Muscle layer of duodenum (tissue), 2 donors: ENCODE measurements at regions not wholly inside any gene's neighbourhood (a gene's known extent, or its start where the extent isn't known, plus 50 kb on each side); places are given as distances from the start of the nearest gene placed in this dataset.
"Not testable (repeated sequence)": the region's sequence is repeated elsewhere in the genome, so short reads cannot be mapped to it uniquely, and the experiment has no call there.

Experiments
- H3K27ac ChIP-seq: one replicate; pipeline ENCODE4 v1.7.0; 2013; ENCODE audit warnings: mild to moderate bottlenecking, low read length
- H3K27me3 ChIP-seq: one replicate; pipeline ENCODE4 v1.7.0; 2013; ENCODE audit warnings: low read depth, mild to moderate bottlenecking, control low read depth, low read length
- H3K36me3 ChIP-seq, 2 donors: one replicate each; pipeline ENCODE4 v1.7.0; 2013; ENCODE audit warnings: low read length in 2 of 2, control low read depth in 1 of 2, mild to moderate bottlenecking in 1 of 2; ENCODE audit not compliant: insufficient read depth in 2 of 2, control insufficient read depth in 1 of 2
- H3K4me1 ChIP-seq, 2 donors: one replicate each; pipeline ENCODE4 v1.7.0; 2013; ENCODE audit warnings: low read length in 2 of 2, mild to moderate bottlenecking in 2 of 2, control low read depth in 1 of 2, moderate library complexity in 1 of 2; ENCODE audit not compliant: insufficient read depth in 2 of 2, control insufficient read depth in 1 of 2
- H3K4me3 ChIP-seq, 2 donors: one replicate each; pipeline ENCODE4 v1.7.0; 2013; ENCODE audit warnings: low read length in 2 of 2, low read depth in 1 of 2, mild to moderate bottlenecking in 1 of 2
- H3K9me3 ChIP-seq, 2 donors: one replicate each; pipeline ENCODE4 v1.7.0; 2013; ENCODE audit warnings: low read length in 2 of 2, control low read depth in 1 of 2, mild to moderate bottlenecking in 1 of 2; ENCODE audit not compliant: control insufficient read depth in 1 of 2
- donor health status: healthy.

DNA sequence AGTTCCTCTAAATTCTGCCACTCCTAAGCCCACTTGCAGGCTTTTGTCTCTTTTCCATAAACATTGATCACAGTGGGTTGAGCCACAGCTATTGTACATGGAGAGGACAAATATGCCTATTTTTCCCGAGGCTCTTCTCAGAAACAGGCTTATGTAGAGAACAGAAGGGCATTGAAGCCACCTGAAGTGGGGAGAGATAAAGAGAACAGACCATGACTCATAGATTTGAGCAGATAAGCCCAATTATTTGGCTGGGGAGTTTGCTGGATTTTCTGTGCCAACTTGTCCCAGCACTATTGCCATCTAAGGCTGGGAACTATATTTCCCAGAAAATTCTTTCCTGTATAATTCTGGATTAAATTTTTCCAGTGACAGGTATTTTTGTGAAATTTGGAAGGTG is 446.1 kb upstream of the RPS6KA3 start:
- Histone ChIP-seq H3K27me3 (no peaks in the 10 kb centered on the region), H3K36me3 (no peaks in the 10 kb centered on the region), H3K4me1 (no peaks in the 10 kb centered on the region), H3K9me3 (no peaks in the 10 kb centered on the region), H3K4me3 (no peak overlapping the region), H3K27ac (no peak overlapping the region)

DNA sequence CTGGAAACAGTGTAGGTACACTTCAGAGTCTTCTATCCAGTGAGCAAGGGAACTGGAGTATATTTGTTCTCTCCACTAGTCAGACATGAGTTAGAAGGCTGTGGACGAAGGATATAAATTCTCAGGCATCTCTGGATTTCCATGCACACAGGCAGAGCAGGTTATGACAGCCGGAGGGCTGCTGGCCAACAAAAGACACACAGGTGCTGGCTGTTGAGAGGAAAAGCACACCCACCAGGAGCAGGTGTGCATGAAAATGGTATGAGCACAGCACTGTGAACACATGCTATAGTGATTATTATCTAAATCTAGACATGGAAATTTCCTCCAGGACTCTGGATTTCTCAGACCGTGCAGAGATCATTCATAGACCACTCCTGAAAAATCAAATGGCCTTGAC is 444.7 kb upstream of the RPS6KA3 start:
- H3K36me3 ChIP-seq: no peaks in the 10 kb centered on the region
- H3K27ac ChIP-seq: no peak overlapping the region
- H3K27me3 ChIP-seq: no peaks in the 10 kb centered on the region
- H3K4me3 ChIP-seq: no peak overlapping the region
- no peaks in the 10 kb centered on the region for H3K4me1 ChIP-seq
- H3K9me3 ChIP-seq: no peaks in the 10 kb centered on the region

DNA sequence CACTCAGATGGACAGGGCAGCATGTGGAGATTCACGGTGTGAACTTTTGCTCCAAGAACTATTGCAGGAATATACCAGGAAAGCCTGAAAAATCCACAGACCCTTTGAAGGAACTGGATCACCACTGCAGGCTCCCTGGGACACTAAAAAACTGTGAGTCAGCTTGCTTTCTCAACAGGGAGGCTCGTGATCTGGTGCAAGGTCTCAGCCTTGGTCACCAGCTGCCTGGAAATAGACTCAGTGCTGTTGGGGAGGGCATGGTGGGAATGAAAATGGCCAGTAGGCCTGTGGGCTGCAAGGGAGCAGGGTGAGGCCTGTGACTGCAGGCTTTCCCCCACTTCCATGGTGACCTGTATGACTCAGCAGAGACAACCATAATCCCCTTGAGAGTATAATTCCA is 426.4 kb upstream of the RPS6KA3 start:
- no peaks in the 10 kb centered on the region for H3K36me3 ChIP-seq
- H3K4me1 ChIP-seq: no peaks in the 10 kb centered on the region
- no peak overlapping the region for H3K27ac ChIP-seq
- H3K4me3 ChIP-seq: no peak overlapping the region
- H3K27me3 ChIP-seq: no peaks in the 10 kb centered on the region
- no peaks in the 10 kb centered on the region for H3K9me3 ChIP-seq

DNA sequence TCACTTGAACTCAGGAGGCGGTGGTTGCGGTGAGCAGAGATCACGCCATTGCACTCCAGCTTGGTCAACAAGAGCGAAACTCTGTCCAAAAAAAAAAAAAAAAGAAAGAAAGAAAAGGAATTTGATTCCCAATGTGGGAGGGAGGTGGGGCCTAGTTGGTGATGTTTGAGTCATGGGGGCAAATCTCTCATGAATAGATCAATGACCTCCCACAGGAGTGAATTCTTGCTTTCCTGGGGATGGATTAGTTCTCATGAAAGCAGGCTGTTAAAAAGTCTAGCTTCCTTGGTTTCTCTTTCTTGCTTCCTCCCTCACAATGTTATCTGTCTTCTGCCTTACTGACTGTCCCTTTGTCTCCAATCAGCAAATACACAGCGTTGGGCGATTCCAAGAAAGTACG is 419.5 kb upstream of the RPS6KA3 start:
- Histone ChIP-seq H3K4me1 (no peaks in the 10 kb centered on the region), H3K9me3 (no peaks in the 10 kb centered on the region), H3K36me3 (no peaks in the 10 kb centered on the region), H3K27me3 (no peaks in the 10 kb centered on the region), H3K27ac (no peak overlapping the region), H3K4me3 (no peak overlapping the region)

DNA sequence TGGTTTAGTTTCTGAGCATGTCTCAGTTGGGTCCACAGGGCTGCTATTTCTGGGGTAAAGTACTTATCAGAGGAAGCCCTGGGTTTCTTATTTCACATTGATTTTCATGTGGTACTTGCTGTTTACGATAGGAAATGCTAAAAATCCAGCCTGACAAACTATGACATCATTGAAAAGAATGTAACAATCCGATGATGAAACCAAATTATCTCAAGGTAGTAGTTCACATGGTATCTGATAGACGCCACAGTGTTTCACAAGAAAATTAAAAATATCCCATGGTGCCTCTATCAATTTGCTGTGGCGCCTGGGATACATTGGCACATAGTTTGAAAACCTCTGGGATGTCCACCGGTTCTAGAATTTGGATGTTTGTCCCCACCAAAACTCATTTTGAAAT is 418.9 kb upstream of the RPS6KA3 start:
- Histone ChIP-seq H3K9me3 (no peaks in the 10 kb centered on the region), H3K4me3 (no peak overlapping the region), H3K36me3 (no peaks in the 10 kb centered on the region), H3K27ac (no peak overlapping the region), H3K4me1 (no peaks in the 10 kb centered on the region), H3K27me3 (no peaks in the 10 kb centered on the region)

DNA sequence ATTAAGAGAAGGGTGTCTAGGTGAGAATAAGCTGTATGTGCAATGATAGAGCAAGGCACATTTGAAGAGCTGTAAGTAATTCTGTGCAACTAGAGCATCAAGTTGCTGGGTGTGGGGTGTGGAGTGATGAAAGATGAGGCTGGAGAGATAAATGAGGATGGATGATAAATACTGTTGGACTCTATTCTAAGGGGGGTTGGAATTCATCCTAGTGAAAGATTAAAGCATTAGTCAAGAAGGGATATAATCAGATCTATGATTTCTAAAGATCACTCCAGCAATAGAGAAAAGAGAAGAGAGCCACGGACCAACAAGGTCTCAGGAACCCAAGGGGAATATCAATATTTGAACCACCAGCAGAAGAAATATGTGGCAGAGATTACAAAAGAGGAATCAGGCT is 415.0 kb upstream of the RPS6KA3 start:
- no peak overlapping the region for H3K27ac ChIP-seq
- H3K9me3 ChIP-seq: no peaks in the 10 kb centered on the region
- H3K36me3 ChIP-seq: no peaks in the 10 kb centered on the region
- no peaks in the 10 kb centered on the region for H3K27me3 ChIP-seq
- H3K4me1 ChIP-seq: no peaks in the 10 kb centered on the region
- H3K4me3 ChIP-seq: no peak overlapping the region

DNA sequence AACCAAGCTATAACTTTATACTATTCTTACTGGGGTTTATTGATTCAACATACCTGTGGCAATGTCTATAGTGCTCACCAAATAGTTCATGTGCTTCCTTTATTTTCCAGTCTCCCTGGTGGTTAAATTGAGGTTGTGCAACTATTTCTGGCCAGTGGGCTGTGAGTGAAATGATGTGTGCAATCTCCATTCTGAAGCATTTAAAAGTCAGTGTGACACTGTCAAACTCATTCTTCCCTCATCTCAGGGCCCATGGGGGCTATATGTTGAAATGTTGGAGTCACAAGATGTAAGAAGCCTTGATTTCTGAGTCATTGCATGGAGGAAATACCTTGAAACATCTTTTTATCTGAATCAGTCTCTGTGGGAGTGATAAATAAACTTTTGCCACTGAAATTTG is 414.3 kb upstream of the RPS6KA3 start:
- no peaks in the 10 kb centered on the region for H3K27me3 ChIP-seq
- H3K9me3 ChIP-seq: no peaks in the 10 kb centered on the region
- no peaks in the 10 kb centered on the region for H3K36me3 ChIP-seq
- H3K4me1 ChIP-seq: no peaks in the 10 kb centered on the region
- no peak overlapping the region for H3K4me3 ChIP-seq
- H3K27ac ChIP-seq: no peak overlapping the region

DNA sequence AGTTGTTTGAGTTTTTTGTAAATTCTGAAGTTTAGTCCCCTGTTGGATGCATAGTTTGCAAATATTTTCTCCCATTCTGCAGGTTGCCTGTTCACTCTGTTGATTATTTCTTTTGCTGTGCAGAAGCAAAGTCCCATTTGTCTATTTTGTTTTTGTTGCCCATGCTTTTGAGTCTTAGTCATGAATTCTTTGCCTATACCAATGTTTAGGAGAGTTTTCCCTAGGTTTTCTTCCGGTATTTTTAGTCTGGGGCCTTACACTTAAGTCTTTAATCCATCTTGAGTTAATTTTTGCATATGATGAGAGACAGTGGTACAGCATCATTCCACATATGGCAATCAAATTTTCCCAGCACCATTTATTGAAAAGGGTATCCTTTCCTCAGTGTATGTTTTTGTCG is 405.8 kb upstream of the RPS6KA3 start:
- Histone ChIP-seq H3K27ac (no peak overlapping the region), H3K4me3 (no peak overlapping the region), H3K36me3 (no peaks in the 10 kb centered on the region), H3K27me3 (no peaks in the 10 kb centered on the region), H3K9me3 (no peaks in the 10 kb centered on the region), H3K4me1 (no peaks in the 10 kb centered on the region)

DNA sequence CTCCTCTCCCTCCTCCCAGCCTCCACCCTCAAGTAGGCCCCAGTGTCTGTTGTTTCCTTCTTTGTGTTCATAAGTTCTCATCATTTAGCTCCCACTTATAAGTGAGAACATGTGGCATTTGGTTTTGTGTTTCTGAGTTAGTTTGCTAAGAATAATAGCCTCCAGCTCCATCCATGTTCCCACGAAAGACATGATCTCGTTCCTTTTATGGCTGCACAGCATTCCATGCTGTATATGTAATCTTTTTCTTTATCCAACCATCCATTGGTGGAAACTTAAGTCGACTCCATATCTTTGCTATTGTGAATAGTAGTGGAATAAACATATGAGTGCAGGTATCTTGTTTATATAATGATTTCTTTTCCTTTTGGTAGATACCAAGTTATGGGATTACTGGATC is 405.0 kb upstream of the RPS6KA3 start:
- H3K27me3 ChIP-seq, H3K4me3 ChIP-seq, H3K9me3 ChIP-seq, H3K4me1 ChIP-seq, H3K27ac ChIP-seq, H3K36me3 ChIP-seq: not testable (repeated sequence)

DNA sequence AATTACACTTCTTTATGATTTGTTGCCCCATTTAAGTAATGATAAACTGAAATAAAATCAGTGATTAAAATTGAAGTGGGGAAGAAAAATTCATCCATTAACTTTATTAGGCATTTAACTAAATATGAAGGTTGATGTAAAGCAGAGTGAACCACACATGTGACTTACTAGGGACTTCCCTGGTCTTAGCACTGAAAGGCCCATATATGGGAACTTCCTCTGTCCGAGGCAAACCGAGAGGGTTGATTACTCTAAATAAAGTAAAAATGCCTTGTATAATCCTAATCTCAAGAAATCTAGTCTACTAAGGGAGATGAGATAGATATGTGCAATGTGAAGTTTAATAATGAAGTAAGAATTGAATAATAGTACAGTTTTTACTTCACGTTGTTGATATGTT is 403.9 kb upstream of the RPS6KA3 start:
- no peaks in the 10 kb centered on the region for H3K36me3 ChIP-seq
- H3K27me3 ChIP-seq: no peaks in the 10 kb centered on the region
- no peaks in the 10 kb centered on the region for H3K4me1 ChIP-seq
- no peak overlapping the region for H3K4me3 ChIP-seq
- H3K9me3 ChIP-seq: no peaks in the 10 kb centered on the region
- H3K27ac ChIP-seq: no peak overlapping the region

DNA sequence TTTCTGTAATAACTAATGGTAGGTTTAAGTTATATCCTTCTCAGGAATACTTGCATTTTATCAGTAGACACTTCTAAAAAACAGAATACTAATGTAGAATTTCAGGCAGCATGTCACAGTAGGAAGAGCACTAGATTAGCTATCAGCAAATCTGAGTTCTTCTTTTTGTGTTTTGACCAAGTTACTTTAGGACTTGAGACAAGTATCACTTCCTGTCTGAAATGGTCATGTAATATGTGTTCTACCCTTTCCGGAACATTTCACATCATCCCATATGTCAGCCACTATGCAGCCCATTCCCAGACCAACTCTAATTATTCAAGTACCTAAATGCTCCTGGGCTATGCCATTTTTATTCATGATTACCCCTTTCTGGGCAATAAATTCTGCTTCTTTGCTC is 401.8 kb upstream of the RPS6KA3 start:
- Histone ChIP-seq H3K4me3 (no peak overlapping the region), H3K4me1 (no peaks in the 10 kb centered on the region), H3K27me3 (no peaks in the 10 kb centered on the region), H3K27ac (no peak overlapping the region), H3K36me3 (no peaks in the 10 kb centered on the region), H3K9me3 (no peaks in the 10 kb centered on the region)

DNA sequence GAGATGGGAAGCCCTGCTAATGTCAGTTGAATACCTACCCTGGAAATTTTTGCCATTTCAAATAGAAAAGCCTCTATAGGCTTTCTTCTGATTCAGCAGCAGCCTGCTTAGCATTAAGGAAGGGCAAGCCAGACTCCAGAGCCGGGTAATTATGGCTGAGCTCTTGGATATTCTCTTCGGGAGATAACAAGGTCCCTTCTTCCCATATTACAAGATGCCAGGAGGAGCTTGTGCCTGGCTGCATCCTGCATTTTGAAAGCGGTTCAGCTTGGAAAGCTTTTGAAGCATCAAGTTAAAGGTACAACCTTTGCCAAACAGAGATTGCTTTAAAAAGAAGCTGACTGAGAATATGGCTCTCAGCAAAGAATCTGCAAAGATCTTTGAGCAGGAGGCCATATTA is 399.6 kb upstream of the RPS6KA3 start:
- H3K27ac ChIP-seq: no peak overlapping the region
- H3K4me1 ChIP-seq: no peaks in the 10 kb centered on the region
- H3K9me3 ChIP-seq: no peaks in the 10 kb centered on the region
- no peak overlapping the region for H3K4me3 ChIP-seq
- H3K27me3 ChIP-seq: no peaks in the 10 kb centered on the region
- H3K36me3 ChIP-seq: no peaks in the 10 kb centered on the region
